HepG2 (cell line): ENCODE measurements at regions not wholly inside any gene's neighbourhood (a gene's known extent, or its start where the extent isn't known, plus 50 kb on each side); places are given as distances from the start of the nearest gene placed in this dataset.

Experiments
- ATAC-seq: fragments of 200-7000 bp; cut with Tn5 transposase; 3 replicates; pipeline ENCODE4 v1.9.1; 2020; ENCODE audit warnings: mild to moderate bottlenecking, moderate library complexity
- BruUV-seq: library from RNA; stranded (reverse); fragments of 400-500 nt; replicated peaks from 2 replicates; lab custom pipeline; 2021; lab: Mats Ljungman, UMichigan
- CTCF ChIA-PET: fragments of 300-600 bp; formaldehyde crosslinking; extraction: SDS; loops from one replicate; lab custom pipeline; 2021; ENCODE audit warnings: low total read pairs, inconsistent platforms, low intra/inter-chr PET ratio; lab: Yijun Ruan, JAX
- POLR2A ChIA-PET: fragments of 350-600 bp; sonication (Branson Sonifier 250); formaldehyde crosslinking; loops from one replicate; lab custom pipeline; 2020; ENCODE audit warnings: antibody characterized with exemption, inconsistent platforms; lab: Yijun Ruan, JAX
- DNase-seq: peaks from one replicate; pipeline ENCODE4 v3.0.0-alpha.2; 2015; ENCODE audit warnings: low spot score
- FAIRE-seq: peaks from 3 replicates; lab custom pipeline; 2011; peaks lifted over from hg19 to GRCh38; lab: Jason Lieb, UNC
- H2AFZ ChIP-seq: one replicate; pipeline ENCODE4 v1.6.1; 2011; ENCODE audit warnings: low read length, inconsistent platforms
- H3K27ac ChIP-seq: fragments of 300-600 bp; 3 replicates; pipeline ENCODE4 v1.8.0; 2011; ENCODE audit warnings: mixed run types, mild to moderate bottlenecking, mixed read lengths, low read length, inconsistent platforms; ENCODE audit not compliant: insufficient read depth; ENCODE audit errors: extremely low read length
- H3K27me3 ChIP-seq, 2 experiments: fragments of 200-600 bp in 1 of 2; 2 replicates in 1 of 2; 3 replicates in 1 of 2; pipeline versions ENCODE4 v1.6.0 to v1.8.0; 2011; ENCODE audit warnings: low read length in 2 of 2, mild to moderate bottlenecking in 2 of 2, moderate library complexity in 2 of 2, inconsistent platforms in 1 of 2; ENCODE audit not compliant: insufficient read depth in 2 of 2, control insufficient read depth in 1 of 2
- H3K36me3 ChIP-seq, 2 experiments: fragments of 200-600 bp in 1 of 2; replicated peaks in 1 of 2; 2 replicates in 1 of 2; 3 replicates in 1 of 2; pipeline versions ENCODE4 v1.5.1 to v1.8.0; 2011; ENCODE audit warnings: low read length in 2 of 2, inconsistent platforms in 1 of 2; ENCODE audit not compliant: insufficient read depth in 2 of 2, control insufficient read depth in 1 of 2
- H3K4me1 ChIP-seq: 2 replicates; pipeline ENCODE4 v1.5.1; 2012; ENCODE audit warnings: low read length, inconsistent platforms; ENCODE audit not compliant: insufficient read depth
- H3K4me2 ChIP-seq: 2 replicates; pipeline ENCODE4 v1.6.0; 2011; ENCODE audit warnings: low read depth, low read length, inconsistent platforms
- H3K4me3 ChIP-seq, 3 experiments: fragments of 200-600 bp in 1 of 3; sonication (generic), shearing (Covaris generic) in 1 of 3; replicated peaks in 1 of 3; 2 replicates each; pipeline ENCODE4 v1.5.1; 2011 to 2016; ENCODE audit warnings: low read length in 3 of 3, inconsistent platforms in 2 of 3, low read depth in 2 of 3, mild to moderate bottlenecking in 2 of 3, control low read depth in 1 of 3, mixed read lengths in 1 of 3; ENCODE audit not compliant: insufficient read depth in 1 of 3
- H3K79me2 ChIP-seq: one replicate; pipeline ENCODE4 v1.6.1; 2011; ENCODE audit warnings: low read length, inconsistent platforms; ENCODE audit not compliant: insufficient read depth
- H3K9ac ChIP-seq: 2 replicates; pipeline ENCODE4 v1.6.0; 2011; ENCODE audit warnings: mild to moderate bottlenecking, low read depth, low read length, inconsistent platforms; ENCODE audit not compliant: insufficient read depth
- H3K9me3 ChIP-seq: 2 replicates; pipeline ENCODE4 v1.5.1; 2012; ENCODE audit warnings: mild to moderate bottlenecking, low read length
- H4K20me1 ChIP-seq: 2 replicates; pipeline ENCODE4 v1.6.0; 2011; ENCODE audit warnings: inconsistent platforms, mild to moderate bottlenecking, low read length, moderate library complexity; ENCODE audit not compliant: insufficient read depth
- AHDC1 ChIP-seq: sonication (generic); formaldehyde crosslinking; IDR thresholded peaks from 2 replicates; pipeline ENCODE4 v1.5.1; 2020; ENCODE audit warnings: mild to moderate bottlenecking, missing genetic modification reagents, borderline replicate concordance
- AHR ChIP-seq: IDR thresholded peaks from 2 replicates; pipeline ENCODE4 v1.6.1; 2018; ENCODE audit warnings: missing genetic modification reagents, missing compliant biosample characterization
- ATF7-NPFF ChIP-seq: sonication (generic); formaldehyde crosslinking; IDR thresholded peaks from 2 replicates; pipeline ENCODE4 v1.8.1; 2023; ENCODE audit warnings: mild to moderate bottlenecking, low read depth, missing genetic modification reagents, moderate library complexity
- BATF2 ChIP-seq: sonication (generic); formaldehyde crosslinking; IDR thresholded peaks from 2 replicates; pipeline ENCODE4 v1.8.0; 2022; ENCODE audit warnings: mild to moderate bottlenecking, missing genetic modification reagents, moderate library complexity
- CBFB ChIP-seq: sonication (generic); formaldehyde crosslinking; IDR thresholded peaks from 2 replicates; pipeline ENCODE4 v1.4.0; 2020; ENCODE audit warnings: missing genetic modification reagents
- EHMT2 ChIP-seq: fragments of 200-600 bp; sonication (generic); IDR thresholded peaks from 2 replicates; pipeline ENCODE4 v1.7.0; 2017; ENCODE audit warnings: antibody characterized with exemption, low read depth, low read length, borderline replicate concordance
- GABPA ChIP-seq, 2 experiments: IDR thresholded peaks; 2 replicates each; pipeline ENCODE4 v1.6.1; 2011 to 2016; ENCODE audit warnings: low read depth in 2 of 2, low read length in 1 of 2, missing biosample characterization in 1 of 2, missing genetic modification characterization in 1 of 2
- RBAK ChIP-seq: sonication (generic); formaldehyde crosslinking; IDR thresholded peaks from 2 replicates; pipeline ENCODE4 v1.5.1; 2020; ENCODE audit warnings: mild to moderate bottlenecking, missing genetic modification reagents
- RNF2 ChIP-seq: fragments of 450-650 bp; conservative IDR thresholded peaks from 2 replicates; pipeline ENCODE4 v1.6.1; 2016; ENCODE audit warnings: low read depth
- ZBTB39 ChIP-seq: sonication (generic); formaldehyde crosslinking; IDR thresholded peaks from 2 replicates; pipeline ENCODE4 v1.5.0; 2020; ENCODE audit warnings: missing genetic modification reagents
- ZNF12 ChIP-seq: sonication (generic); formaldehyde crosslinking; IDR thresholded peaks from 2 replicates; pipeline ENCODE4 v1.5.0; 2020; ENCODE audit warnings: missing genetic modification reagents
- ZNF766 ChIP-seq: sonication (generic); formaldehyde crosslinking; IDR thresholded peaks from 2 replicates; pipeline ENCODE4 v1.5.0; 2020; ENCODE audit warnings: missing genetic modification reagents, borderline replicate concordance
- WGBS: methylation state at CpG from one replicate; pipeline ENCODE4 v1.1.6; 2017; ENCODE audit warnings: low lambda C conversion rate; 5-methylcytosine and 5-hydroxymethylcytosine counted together
- in situ Hi-C: cut with HindIII; loops from 2 replicates; pipeline ENCODE4 v1.10.0; 2017; ENCODE audit warnings: low pct_unique_long_range_greater_than_20kb; ENCODE audit not compliant: extremely low pct_ligation_motif_present
- intact Hi-C: fragments of 100-400 bp; cut with micrococcal nuclease; formaldehyde crosslinking; loops from one replicate; pipeline ENCODE4 v1.10.0; 2022; ENCODE audit not compliant: unreplicated experiment

- ATAC-seq, result no peak
- Histone ChIP-seq H2AFZ (no peak overlapping the region), H3K27me3 (no peaks in the 10 kb centered on the region), H3K4me1 (peaks cover 35% of the 10 kb centered on the region), H3K9ac (no peak overlapping the region), H4K20me1 (no peaks in the 10 kb centered on the region), H3K36me3 (no peaks in the 10 kb centered on the region), H3K9me3 (no peaks in the 10 kb centered on the region), H3K79me2 (no peaks in the 10 kb centered on the region), H3K4me2 (no peak overlapping the region), H3K4me3 (no peak overlapping the region), H3K27ac (no peak overlapping the region)
- no peak for TF ChIP-seq AHR (CRISPR knock-in tag)
- TF ChIP-seq ZNF766 (CRISPR knock-in tag), result no peak
- TF ChIP-seq ZBTB39 (CRISPR knock-in tag), result no peak
- no peak for TF ChIP-seq GABPA (IDR thresholded peaks at IDR 0.05; ENCODE audit: low read depth, low read length)
- TF ChIP-seq GABPA (CRISPR knock-in tag; IDR thresholded peaks at IDR 0.05; ENCODE audit: low read depth), result 0 out of 2 replicates have a peak, but pooled peaks have one; percentile 18
- peak; percentile 90 for TF ChIP-seq ZNF12 (CRISPR knock-in tag)
- 0 out of 2 replicates have a peak, but pooled peaks have one; percentile 14 for TF ChIP-seq CBFB (CRISPR knock-in tag)
- TF ChIP-seq BATF2 (CRISPR knock-in tag), result no peak
- no peak for TF ChIP-seq AHDC1 (CRISPR knock-in tag)
- peak; percentile 88 for TF ChIP-seq RBAK (CRISPR knock-in tag)
- TF ChIP-seq RNF2, result no peak
- no peak for TF ChIP-seq ATF7-NPFF (CRISPR knock-in tag)
- TF ChIP-seq EHMT2, result no peak
- in situ Hi-C loops (no loop called here), intact Hi-C loops (no loop called here)
- CTCF ChIA-PET, result no interaction called here
- POLR2A ChIA-PET, result interaction anchor here (0.6 to 2.4 kb wide), 3 partner anchors 8 to 245 kb away, joined by 3 to 13 read pairs (median 9); no protein-coding TSS in a partner anchor
- DNase-seq, result no peak
- no TSS peak for BruUV-seq
- 92% methylated on average over 5 of the region's 5 CpGs for WGBS
- FAIRE-seq, result no peak
Observed at GRCh38 chr20:53792946-53793536, 199.4 kb upstream of the ZNF217 start.
